GM21447 (cell line): ENCODE measurements at regions not wholly inside any gene's neighbourhood (a gene's known extent, or its start where the extent isn't known, plus 50 kb on each side); places are given as distances from the start of the nearest gene placed in this dataset.
"Not testable (repeated sequence)": the region's sequence is repeated elsewhere in the genome, so short reads cannot be mapped to it uniquely, and the experiment has no call there.

ENCODE experiments used
- ATAC-seq: cut with Tn5 transposase; IDR thresholded peaks from one replicate; pipeline ENCODE4 v1.9.1; 2021; ENCODE audit not compliant: unreplicated experiment

DNA sequence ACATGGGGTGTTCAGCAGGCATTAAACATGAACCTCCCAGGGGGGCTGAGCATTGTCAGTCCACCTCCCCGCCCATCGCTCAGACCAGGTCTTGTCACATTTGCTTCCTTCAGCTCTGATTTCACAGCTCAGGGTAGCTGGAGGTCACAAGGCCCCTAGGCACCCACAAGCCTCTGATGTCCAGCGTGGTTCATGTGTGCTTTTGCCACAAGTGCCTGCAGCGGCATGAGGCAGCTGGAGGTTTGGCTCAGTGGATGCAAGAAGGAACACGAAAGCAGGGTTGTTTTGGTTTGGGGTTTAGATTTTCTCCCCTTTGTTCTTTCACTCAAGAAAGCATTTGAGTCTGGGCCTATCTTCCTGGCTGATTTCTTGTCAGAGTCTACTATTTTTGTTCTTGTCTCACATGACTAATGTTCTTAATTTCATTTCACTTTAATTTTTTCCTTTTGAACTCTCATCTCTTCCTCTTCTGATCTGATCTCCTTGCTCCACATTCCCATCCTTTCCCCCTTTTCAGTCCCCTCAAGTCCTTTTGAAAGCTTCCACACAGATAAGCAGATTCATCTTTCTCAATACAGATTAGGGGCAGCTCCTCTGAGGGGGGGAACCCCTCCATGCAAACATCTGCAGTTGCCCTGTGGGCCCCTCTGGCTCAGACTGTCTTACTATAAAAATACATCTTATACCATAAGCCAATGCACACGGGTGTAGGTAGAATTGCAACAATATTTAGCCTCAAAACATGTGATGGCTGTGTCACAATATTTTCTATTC lies 68.1 kb upstream of the CEP85L start:
- ATAC-seq = peak; percentile 50

DNA sequence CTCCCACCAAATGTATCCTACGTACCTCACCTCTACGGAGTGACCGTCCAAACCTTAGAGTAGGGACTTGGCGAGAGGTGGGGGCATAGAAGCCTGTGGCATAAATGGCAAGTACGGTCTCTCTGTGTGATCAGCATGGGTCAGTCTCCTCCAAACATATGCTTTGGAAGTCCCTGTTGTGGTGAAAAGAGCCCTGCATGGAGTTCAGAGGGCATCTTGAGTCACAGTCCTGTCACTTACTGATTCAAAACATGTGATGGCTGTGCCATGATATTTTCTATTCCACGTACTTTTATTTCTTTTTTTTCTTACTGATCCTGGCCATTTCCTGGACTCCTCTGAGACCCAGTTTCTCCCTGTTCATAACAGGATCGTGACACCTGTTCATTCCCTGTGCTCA lies 67.5 kb upstream of the CEP85L start:
- no peak for ATAC-seq

DNA sequence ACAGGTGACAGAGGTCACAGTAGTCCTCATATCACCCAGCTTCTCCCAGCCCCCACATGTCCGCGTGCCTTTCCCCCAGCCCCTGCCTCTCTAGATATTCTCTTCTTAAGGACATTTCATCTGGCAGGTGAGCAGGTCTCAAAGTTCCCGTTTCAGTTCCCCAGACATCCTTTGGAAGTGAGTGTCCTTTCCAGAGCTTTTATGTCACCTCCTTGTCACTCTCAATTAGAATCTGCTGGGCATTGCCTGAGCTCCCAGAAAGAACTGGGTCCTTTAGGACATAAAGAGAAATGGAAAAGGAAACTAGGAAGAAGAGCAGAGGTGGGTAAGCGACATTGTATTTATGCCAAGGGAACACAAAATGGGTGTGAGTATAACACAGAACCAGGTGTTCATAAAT lies 66.9 kb upstream of the CEP85L start:
- ATAC-seq = no peak

DNA sequence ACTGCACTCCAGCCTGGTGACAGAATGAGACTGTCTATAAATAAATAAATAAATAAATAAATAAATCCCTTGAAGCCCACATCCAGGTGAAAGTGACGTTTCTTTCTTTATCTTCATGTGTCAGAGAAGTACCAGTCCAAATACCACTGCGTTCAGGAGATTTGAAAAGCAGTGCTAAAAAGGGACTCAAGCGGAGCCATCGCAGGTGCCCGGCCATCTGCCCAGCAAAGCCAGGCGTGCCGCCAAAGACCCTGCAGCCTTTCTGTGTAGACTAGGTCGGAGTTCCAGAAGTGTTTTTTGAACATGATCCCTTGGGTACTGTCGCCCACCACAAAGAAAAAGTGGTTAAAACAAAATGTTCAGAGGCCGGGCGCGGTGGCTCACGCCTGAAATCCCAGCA lies 65.7 kb upstream of the CEP85L start:
- no peak for ATAC-seq

DNA sequence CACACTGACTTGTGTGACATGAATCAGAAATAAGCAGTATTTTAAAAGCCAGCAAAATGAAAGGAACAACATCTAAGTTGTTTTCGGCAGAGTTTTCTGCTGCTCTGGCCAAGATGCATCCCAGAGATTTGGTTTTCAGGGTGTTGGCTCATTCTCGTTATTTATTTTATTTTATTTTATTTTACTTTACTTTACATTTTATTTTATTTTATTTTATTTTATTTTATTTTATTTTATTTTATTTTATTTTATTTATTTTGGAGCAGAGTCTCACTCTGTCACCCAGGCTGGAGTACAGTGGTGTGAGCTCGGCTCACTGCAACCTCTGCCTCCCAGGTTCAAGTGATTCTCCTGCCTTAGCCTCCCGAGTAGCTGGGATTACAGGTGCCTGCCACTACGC lies 64.5 kb upstream of the CEP85L start:
- not testable (repeated sequence) for ATAC-seq

DNA sequence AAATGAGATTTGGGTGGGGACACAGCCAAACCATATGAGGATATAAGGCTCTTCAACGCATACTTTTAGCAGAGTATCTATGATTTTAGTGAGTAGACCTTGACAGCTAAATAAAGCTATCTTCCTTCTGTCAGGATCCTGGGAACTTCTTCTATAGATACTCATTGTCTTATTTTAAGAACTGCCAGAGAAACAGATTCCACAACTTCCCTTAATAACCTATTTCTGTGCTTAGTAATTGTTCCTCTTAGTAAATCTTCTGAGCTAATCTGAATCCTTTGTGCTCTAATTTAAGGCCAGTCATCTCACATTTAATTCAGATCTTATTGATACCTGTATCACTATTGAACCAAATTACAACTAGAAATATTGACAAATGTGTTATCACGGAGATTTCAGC lies 64.0 kb upstream of the CEP85L start:
- ATAC-seq = no peak

DNA sequence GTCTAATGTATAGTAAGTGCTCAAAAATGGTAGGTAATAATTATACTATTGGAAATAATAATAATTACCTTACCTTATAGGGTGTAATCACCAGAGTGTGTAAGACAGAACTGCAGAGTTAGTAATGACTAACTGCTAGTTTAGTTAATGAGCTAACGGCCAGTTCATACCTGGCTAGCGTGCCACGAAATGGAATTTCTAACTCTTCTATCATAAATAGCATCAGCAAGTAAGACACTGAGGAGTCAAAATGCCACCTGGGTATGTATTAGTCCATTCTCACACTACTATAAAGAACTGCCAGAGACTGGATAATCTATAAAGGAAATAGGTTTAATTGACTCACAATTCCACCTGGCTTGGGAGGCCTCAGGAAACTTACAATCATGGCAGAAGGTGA lies 63.4 kb upstream of the CEP85L start:
- ATAC-seq = no peak

DNA sequence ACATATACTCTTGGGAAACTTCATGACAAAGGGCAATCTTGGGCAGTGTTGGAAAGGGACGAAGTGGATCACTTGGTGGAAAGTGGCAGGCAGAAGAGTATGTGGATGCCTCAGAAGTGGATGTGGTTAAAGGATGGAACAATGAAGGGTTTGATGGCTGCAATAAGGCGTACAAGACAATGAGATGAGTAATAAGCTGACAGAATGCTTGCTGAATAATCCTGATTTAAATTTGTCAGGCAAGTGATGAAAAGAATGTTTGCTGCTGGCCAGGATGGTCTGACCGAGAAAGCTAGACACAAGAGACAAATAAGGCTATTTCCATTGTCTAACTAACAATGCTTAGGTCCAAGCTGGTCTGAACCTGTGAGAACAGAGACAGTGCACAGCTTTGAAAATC lies 61.6 kb upstream of the CEP85L start:
- no peak for ATAC-seq

DNA sequence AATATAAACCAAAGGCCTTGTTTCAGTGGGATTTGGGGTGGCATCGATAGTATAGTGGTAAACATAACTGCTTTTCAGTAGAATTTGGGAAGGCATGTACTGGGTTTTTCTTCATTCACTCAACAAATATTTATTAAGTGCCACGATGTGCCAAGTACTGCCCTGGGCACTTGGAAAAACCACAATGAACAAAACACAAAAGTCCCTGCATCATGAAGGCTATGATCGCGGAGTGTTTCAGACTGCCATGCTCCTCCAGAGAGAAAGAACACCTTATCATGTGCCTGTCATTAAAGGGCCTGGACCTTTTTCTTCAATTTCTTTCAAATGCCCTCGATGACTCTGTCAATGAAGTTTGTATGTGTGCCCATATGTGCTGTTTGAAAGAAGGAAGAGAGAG lies 59.2 kb upstream of the CEP85L start:
- ATAC-seq = no peak

DNA sequence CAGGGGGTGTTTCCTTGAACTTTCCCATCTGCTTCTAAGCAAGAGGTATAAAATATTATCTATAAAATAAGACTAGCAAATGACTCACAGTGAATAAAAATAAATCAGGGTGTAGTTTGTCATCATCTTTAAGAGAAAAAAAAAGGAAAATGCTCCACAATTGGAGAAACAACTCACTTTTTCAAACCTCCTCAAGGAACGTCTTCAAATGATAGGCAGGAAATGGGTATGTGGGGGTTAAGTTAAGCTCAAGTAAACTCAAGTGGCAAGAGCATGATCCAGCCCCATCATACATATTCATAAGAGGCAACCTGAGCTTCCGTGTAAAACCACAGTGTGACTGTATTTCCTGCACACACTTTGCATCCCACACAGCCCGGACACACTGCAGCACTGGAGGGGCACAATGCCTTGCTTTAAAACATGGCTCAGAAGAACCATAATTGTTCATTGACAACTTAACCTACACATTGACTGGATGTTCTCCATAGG lies 58.5 kb upstream of the CEP85L start:
- ATAC-seq = peak; percentile 90

DNA sequence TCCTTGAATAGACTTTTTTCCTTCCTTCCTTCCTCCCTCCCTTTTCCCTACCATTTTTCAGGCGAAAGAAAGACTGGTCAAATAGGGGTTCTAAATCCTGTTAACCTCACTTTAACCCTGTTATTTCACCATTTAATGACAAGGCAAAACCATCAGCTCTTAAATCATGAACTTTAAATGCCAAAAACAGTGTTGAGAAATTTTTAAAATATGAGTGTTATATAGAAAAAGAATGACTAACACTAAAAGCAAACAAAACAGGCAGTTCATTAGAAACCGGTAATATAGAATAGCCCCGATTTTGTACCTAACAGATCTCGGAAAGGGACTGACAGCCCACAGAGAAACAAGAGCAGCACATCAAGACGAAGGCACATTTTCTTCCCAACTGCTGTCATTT lies 57.4 kb upstream of the CEP85L start:
- peak; percentile 1 for ATAC-seq

DNA sequence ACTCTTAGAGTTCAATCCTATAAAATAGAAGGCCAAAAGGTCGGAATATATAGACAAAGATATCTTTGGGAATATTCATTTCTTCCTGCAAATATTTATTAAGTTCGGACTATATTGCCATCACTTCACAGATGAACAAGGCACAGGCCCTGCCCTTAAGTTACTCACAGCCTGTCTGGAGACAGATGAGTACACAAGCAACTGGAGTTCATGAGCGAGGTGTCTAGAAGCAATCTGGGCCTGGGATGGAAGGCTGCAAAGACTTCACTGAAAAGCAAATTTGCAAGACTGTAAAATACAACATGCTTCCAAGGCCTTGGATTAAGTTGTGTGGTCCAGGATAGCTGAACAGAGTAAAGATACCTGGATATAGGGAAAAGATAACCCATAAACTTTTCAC lies 56.7 kb upstream of the CEP85L start:
- no peak for ATAC-seq

DNA sequence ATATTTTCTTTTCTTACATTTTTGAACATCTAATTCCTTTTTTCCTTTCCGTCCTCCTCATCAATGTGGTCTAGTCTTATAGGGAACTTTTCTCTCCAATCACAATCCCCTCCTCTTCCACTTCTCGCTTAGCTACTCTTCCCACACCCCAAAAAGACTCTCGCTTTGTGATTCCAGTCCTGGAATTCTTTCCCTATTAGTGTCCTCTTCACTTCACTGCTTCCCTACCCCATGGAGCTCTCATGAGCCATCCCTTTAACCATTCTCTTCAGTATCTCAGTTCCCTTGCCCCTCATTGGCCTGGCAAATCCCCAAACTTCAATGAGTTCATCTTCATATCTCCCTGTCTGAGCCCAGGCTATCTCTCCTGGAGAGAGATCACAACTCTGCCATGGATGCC lies 55.3 kb upstream of the CEP85L start:
- ATAC-seq = no peak

DNA sequence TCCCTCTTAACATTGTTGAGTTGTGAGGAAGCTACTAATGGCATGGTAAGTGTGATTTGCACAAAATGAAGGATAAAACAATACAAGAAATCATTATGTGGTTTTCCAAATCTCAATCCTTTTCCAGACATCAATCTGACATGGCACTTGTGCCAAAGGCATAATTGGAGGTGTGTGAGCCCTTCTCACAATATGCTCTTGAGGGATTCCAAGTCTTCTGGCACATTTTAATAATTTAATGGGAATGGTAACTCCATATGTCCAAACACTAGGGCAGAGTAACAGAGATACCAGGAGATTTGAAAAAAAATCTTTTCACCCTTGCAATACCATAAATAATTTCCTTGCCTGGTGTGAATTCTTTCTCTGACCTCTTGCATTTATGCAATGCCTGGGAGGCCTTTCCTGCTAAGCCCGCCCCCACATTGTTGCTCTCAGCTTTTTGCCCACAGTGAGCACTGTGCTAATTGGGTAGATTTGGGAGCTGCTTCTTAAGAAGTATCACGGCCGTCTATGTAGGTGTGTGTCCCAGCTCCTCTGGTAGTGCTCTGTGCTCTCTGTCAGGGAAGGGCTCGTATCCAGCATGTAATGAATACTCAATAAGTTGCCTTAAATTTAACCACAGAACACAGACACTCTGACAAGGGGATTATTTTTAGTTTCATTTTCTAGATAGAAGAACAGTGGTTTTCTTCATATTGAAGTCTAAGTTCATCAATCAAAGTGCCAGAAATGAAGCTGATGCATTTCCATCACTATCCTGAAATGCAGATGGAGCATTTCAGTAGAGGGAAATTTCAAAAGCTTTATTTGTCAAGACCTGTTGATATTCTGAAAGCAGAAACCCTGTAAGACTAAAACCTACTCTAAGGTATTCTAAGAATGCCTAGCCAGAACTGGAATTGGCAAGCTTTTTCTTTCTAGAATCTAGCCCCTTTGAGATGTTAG lies 54.4 kb upstream of the CEP85L start:
- ATAC-seq = no peak

DNA sequence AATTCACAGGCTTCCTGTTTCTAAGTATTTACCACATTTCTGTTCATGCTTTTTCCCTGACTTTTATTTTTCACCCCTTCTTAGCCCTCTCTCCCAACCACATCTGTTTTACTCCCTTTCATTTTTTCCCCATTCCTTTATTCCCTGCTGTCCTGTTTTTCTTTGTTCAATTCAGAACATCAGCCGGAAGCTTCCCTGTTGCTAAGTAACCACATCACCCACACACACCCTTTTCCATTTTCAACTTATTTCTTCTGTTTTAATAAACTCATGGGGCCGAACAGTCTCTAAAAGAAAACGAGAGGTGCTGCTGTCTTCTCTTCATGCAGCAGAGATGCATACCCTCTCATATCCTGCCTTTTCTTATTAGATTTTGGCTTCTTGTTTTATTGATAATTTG lies 53.5 kb upstream of the CEP85L start:
- no peak for ATAC-seq

DNA sequence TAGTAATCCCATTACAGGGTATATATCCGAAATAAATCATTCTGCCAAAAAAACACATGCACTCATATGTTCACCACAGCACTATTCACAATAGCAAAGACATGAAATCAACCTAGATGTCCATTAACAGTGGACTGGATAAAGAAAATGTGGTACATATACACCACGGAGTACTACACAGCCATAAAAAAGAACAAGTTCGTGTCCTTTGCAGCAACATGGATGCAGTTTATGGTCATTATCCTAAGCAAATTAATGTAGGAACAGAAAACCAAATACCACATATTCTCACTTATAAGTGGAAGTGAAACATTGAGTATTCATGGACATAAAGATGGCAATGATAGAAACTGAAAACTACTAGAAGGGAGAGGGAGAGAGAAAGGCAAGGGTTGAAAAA lies 49.9 kb upstream of the CEP85L start:
- ATAC-seq = not testable (repeated sequence)
